ENCODE measurements at regions not wholly inside any gene's neighbourhood (a gene's known extent, or its start where the extent isn't known, plus 50 kb on each side); places are given as distances from the start of the nearest gene placed in this dataset.

GRCh38 chr10:128241023-128241422, 114.8 kb upstream of the MKI67 start:
- in situ Hi-C loops (cut with MboI; ENCODE audit: low sequenced_read_pairs, unreplicated experiment): no loop called here
- no peak for DNase-seq (ENCODE audit: low spot score)
- no peak for TF ChIP-seq CTCF (IDR thresholded peaks at IDR 0.05; ENCODE audit: borderline replicate concordance, control extremely low read depth, extremely low read depth, insufficient read depth, missing control alignments)

GRCh38 chr10:128242641-128243040, 116.4 kb upstream of the MKI67 start:
- DNase-seq (ENCODE audit: low spot score): no peak
- in situ Hi-C loops (cut with MboI; ENCODE audit: low sequenced_read_pairs, unreplicated experiment): no loop called here
- TF ChIP-seq CTCF (IDR thresholded peaks at IDR 0.05; ENCODE audit: borderline replicate concordance, control extremely low read depth, extremely low read depth, insufficient read depth, missing control alignments): no peak

- TF ChIP-seq CTCF (IDR thresholded peaks at IDR 0.05; ENCODE audit: borderline replicate concordance, control extremely low read depth, extremely low read depth, insufficient read depth, missing control alignments): no peak
- no peak for DNase-seq (ENCODE audit: low spot score)
- in situ Hi-C loops (cut with MboI; ENCODE audit: low sequenced_read_pairs, unreplicated experiment): no loop called here
Observed at GRCh38 chr10:128245026-128245425, 118.8 kb upstream of the MKI67 start.

- no peak for DNase-seq (ENCODE audit: low spot score)
- TF ChIP-seq CTCF (IDR thresholded peaks at IDR 0.05; ENCODE audit: borderline replicate concordance, control extremely low read depth, extremely low read depth, insufficient read depth, missing control alignments): no peak
Observed at GRCh38 chr10:128247576-128247975, 121.4 kb upstream of the MKI67 start.

GRCh38 chr10:128254476-128254875, 128.3 kb upstream of the MKI67 start:
- in situ Hi-C loops (cut with MboI; ENCODE audit: low sequenced_read_pairs, unreplicated experiment): loop anchor here (25.0 kb wide), 1 partner anchor 283 kb away; no protein-coding TSS in a partner anchor
- DNase-seq (ENCODE audit: low spot score): no peak
- TF ChIP-seq CTCF (IDR thresholded peaks at IDR 0.05; ENCODE audit: borderline replicate concordance, control extremely low read depth, extremely low read depth, insufficient read depth, missing control alignments): no peak

More at GRCh38 chr10:128247576-128247975, 121.4 kb upstream of the MKI67 start:
- in situ Hi-C loops (cut with MboI; ENCODE audit: low sequenced_read_pairs, unreplicated experiment): no loop called here

DNA sequence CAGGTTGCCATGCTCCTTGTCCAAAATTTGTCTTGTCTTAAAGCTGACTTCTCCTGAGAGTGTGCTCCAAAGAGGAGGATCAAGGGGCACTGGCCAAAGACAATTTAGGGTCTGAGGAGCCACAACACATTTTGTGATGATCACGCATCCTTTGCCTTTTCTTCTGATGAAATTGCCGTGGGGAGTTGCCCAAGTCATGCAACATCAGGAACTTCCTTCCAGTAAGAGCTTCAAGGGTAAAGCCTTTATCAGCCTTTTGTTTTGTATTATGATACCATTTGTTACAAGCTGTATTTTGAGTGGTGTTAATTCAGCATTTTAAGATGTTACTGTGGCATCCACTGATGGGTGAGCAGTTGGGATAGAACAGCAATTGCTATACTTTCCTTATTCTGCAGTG, 131.2 kb upstream of the MKI67 start:
- in situ Hi-C loops (cut with MboI; ENCODE audit: low sequenced_read_pairs, unreplicated experiment): loop anchor here (25.0 kb wide), 1 partner anchor 280 kb away; no protein-coding TSS in a partner anchor
- TF ChIP-seq CTCF (IDR thresholded peaks at IDR 0.05; ENCODE audit: borderline replicate concordance, control extremely low read depth, extremely low read depth, insufficient read depth, missing control alignments): no peak
- no peak for DNase-seq (ENCODE audit: low spot score)
